ENCODE measurements at regions not wholly inside any gene's neighbourhood (a gene's known extent, or its start where the extent isn't known, plus 50 kb on each side); places are given as distances from the start of the nearest gene placed in this dataset.

DNA sequence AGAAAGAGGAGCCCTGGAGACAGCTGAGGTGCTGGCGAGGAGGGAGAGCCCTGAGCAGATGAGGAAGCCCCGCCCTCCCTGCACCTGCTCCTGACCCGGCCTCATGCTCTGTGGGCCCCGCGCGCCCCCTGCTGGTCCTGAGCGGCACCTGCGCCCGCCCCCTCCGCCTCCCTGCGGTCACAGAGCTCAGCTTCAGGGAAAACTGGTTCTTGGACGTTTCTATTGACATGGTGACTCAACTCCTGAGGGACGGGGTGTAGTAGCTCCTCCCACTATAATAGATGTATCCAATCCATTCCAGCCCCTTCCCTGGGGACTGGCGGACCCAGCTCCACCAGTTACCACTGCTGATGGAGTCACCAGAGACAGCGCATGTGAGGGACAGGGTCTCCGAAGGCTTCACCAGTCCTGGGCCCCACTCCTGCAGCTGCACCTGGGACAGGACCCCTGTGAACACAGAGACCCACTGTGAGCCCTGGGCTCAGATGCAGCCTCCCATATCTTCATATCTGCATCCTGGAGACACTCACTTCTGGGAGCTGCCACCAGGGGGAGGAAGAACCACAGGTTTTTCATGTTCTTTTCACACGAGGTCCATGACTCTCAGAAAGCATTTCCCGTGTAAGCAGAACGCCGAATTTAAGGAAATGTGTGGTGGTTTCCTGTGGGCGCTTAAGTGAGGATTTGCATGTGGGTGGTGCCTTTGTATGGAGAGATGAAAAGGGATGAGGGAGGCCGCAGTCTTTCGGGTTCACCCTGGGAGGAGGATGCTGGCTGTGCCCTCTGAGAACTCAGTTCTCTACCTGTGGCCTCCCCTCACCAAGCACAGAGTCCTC lies 1346.4 kb downstream of the TMEM121 start:
- DNase-seq, result no peak

DNA sequence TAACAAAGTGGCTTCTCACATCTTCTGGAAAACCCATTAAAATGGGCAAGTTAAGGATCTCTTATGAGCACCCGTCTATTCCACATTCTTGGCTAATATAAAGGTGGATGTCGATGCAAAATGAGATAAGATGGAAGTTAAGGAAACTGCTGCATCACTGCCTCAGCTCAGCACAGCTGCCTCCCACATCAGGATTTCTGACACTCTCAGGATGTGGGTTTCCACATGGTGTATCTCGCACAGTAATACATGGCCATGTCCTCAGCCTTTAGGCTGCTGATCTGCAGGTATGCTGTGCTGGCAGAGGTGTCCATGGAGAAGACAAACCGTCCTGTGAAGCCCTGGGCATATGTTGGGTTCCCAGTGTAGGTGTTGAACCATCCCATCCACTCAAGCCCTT lies 1348.0 kb downstream of the TMEM121 start:
- no peak for DNase-seq

DNA sequence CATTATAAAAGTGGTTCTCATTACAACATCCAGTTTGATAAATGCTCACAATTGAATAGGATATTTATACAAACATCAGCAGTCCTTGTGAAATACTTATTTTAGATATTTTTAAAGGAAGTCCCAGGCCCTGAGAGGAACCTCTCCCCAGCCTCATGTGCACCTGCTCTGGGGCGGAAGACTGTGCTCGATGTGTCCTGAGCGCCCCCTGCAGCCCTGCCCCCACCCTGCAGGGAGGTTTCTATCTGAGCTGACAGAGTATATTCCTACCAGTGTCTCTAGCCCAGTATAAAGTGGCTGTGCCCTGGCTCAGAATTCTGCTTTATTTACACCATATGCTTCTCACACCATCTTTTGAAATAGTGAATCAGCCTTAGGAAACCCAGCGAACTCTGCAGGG lies 1349.1 kb downstream of the TMEM121 start:
- DNase-seq, result no peak

DNA sequence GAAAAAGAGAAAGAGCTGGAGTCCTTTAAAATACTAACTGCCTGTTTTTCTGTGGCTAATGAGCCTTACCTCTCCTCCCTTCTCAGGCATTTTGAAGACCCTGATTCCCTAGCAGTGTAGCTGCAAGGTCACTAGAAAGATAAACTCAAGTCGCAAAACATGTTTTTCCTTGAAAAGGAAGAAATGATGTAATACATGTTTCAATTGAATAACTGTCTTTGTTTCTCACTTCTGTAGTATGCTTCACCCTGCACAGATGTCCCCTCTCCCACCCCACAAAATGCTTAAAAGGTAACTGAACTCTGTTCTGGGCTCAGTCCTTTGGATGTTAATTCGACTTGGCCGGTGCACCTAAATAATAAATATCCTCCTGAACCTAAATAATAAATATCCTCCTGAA lies 1350.3 kb downstream of the TMEM121 start:
- DNase-seq, result no peak

DNA sequence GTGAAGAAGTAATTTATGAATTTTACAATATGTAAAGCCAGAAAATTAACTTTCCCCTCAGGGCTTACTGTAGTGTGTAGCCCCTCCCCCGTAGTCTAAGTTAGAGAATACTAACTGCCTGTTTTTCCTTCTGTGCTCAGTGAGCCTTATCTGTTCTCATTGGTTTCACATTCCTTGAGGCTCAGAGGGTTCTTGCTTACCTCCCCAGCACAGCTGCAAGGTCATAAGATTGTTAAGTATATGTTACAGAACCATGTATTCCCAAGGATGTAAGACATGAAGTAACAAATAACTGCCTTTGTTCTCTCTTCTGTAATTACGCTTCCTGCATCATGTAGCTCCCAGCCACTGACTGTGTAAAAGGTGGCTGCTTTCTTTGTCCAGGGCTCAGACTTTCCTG lies 1351.1 kb downstream of the TMEM121 start:
- no peak for DNase-seq

DNA sequence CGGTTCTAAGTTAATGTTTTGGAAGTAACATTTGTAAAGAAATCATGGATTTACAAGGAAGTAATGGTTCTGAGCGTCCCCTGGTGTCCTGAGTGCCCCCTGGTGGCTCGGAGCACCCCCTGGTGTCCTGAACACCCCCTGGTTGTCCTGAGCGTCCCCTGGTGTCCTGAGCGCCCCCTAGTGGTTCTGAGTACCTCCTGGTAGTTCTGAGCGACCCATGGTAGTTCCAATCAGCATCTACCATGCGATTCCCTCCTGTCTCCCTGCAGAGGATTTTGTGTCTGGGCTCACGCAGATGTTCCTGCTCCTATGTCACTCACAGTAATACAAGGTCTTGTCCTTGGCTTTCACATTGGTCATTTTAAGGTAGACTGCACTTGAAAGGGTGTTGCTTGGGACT lies 1352.9 kb downstream of the TMEM121 start:
- DNase-seq, result no peak

DNA sequence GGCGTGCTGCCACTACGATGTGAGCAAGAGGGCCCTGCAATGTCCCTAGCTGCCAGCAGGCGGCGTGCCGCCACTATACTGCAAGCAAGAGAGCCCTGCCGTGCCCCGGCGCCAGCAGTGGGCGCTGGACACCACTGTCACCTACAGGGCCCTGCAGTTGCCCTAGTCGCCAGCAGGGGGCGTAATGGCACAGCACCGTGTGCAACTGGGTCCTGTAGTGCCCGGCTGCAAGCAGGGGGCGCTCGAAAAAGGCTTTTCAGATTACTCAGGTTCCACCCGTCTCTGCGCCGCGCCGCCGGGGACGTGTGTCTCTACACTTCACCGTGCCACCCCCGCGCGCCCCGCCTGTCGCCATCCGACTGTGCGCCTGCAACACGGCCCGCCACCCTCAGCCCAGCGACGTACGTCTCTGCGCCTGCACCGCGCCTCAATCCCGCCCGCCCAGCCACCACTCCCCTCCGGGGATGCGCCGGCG lies 1356.9 kb downstream of the TMEM121 start:
- DNase-seq, result no peak

All from right hindlimb (tissue), 1 donor.